GM19328 (cell line): ENCODE measurements at regions not wholly inside any gene's neighbourhood (a gene's known extent, or its start where the extent isn't known, plus 50 kb on each side); places are given as distances from the start of the nearest gene placed in this dataset.
"Not testable (repeated sequence)": the region's sequence is repeated elsewhere in the genome, so short reads cannot be mapped to it uniquely, and the experiment has no call there.

Source experiments
- ATAC-seq: cut with Tn5 transposase; IDR thresholded peaks from one replicate; pipeline ENCODE4 v1.9.1; 2021; ENCODE audit warnings: mild to moderate bottlenecking, moderate library complexity; ENCODE audit not compliant: unreplicated experiment

GRCh38 chr3:66629150-66629981 is 128.5 kb upstream of the LRIG1 start:
- ATAC-seq, result no peak

GRCh38 chr3:66629982-66630368 is 129.2 kb upstream of the LRIG1 start:
- ATAC-seq, result no peak

DNA sequence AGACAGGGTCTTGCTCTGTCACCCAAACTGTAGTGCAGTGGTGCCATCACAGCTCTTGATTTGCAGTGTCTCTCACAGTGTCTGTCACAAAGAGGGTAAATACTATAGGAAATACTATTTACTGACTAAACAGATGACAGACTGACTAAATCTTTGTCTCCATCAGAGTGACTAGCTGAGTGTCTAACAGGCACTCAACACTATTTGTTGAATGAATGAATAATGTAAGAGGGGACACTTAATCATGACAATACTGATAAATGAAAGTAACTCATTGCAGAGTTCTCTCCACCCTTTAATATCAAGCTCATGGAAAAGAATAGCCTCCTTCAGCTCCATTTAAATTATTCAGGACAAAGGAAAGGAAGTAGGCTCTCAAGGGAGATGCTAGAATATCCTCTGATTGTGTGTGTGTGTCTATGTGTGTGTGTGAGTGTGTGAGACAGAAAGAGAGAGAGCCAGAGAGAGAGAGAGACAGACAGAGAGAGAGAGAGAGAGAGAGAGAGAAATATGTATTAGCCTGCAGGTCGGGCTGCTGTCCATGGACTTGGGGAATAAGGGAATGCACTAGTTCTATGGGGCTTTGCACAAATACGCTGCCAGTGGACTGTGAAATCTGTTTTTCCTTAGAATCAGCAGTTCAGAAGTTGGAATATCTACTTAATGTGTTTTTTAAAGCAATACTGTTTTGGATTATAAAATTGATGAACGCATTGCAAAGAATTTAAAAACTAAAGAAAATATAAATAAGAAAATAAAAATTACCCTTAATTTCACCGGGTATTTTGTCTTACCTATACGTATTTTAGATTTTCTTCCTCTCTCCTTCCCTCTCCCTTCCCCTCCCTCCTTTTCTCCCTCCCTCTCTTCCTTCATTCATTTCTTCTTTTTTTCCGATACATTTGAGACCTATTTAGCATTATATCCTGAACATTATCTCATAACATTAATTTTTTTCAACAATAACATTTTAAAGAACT is 132.9 kb upstream of the LRIG1 start:
- no peak for ATAC-seq

- ATAC-seq, result no peak
Measured at GRCh38 chr3:66638717-66639116, 137.9 kb upstream of the LRIG1 start.

DNA sequence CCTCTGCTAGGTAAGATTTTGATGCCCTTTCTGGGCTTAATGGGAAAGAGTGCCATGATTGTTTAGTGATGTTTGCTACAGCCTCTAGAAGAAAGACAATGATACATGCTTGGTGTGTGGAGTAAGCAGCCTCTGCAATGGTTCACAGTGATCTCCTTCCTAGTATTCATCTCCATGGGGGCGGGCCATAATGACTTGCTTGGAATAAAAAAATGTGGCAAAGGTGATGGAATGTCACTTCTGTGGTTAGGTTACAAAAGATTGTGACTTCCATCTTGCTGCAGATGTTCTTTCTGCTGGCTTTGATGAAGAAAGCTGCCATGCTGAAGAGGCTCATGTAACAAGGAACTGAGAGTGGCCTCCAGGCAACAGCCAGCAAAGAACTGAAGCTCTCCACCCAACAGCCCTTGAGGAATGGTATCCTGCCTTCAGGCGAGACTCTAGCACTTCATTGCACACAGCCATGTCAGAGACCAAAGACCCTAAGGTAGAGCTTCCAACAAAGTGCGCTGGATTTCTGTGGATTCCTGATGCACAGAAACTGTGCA is 139.1 kb upstream of the LRIG1 start:
- ATAC-seq, result no peak

- ATAC-seq, result no peak
Measured at GRCh38 chr3:66642019-66642418, 141.2 kb upstream of the LRIG1 start.

GRCh38 chr3:66642484-66642883 is 141.7 kb upstream of the LRIG1 start:
- no peak for ATAC-seq

DNA sequence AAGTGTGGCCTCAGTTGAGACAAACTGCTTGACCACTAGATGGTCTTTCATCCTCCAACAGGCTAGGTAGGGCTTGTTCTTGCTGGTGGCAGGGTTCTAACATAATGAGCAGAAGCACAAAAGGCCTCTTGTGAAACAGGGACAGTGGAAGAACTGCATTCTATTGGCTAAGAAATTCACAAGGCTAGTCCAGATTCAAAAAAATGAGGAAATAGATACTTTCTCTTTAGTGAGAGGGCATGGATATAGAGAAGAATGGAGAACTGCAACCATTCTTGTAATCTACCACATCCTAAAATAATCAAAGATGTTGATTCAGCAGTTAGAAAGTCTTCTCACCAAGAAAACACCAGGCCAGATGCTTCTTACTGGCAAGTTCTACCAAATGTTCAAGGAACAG is 143.7 kb upstream of the LRIG1 start:
- no peak for ATAC-seq

DNA sequence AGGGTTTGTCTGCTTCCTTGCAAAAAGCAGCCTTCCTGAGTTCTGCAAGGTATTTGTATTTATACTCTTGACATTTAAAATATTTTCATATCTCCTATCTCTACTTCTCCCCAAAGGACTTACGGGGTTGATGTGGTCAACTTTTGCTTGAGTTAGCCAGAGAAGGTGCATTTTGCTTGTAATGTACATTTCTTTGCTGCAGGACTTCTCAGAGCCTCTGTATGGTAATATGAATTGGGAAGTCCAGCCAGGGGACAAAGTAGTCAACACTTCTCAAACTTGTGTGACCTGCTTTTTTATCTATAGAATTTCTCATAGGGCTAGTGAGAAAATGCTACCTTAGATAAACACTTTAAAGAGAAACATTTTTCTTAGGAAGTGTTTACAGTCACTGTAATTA is 148.2 kb upstream of the LRIG1 start:
- no peak for ATAC-seq

DNA sequence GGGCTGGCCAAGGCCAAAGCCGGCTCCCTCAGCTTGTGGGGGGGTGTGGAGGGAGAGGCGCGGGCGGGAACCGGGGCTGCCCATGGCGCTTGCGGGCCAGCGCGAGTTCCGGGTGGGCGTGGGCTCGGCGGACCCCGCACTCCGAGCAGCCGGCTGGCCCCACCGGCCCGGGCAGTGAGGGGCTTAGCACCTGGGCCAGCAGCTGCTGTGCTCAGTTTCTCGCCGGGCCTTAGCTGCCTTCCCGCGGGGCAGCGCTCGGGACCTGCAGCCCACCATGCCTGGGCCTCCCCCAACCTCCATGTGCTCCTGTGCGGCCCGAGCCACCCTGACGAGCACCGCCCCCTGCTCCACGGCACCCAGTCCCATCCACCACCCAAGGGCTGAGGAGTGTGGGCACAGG is 150.7 kb upstream of the LRIG1 start:
- ATAC-seq, result not testable (repeated sequence)

GRCh38 chr3:66652100-66652499 is 151.3 kb upstream of the LRIG1 start:
- not testable (repeated sequence) for ATAC-seq

GRCh38 chr3:66655044-66655443 is 154.2 kb upstream of the LRIG1 start:
- ATAC-seq, result no peak

- ATAC-seq, result no peak
Measured at GRCh38 chr3:66655671-66656070, 154.8 kb upstream of the LRIG1 start.

DNA sequence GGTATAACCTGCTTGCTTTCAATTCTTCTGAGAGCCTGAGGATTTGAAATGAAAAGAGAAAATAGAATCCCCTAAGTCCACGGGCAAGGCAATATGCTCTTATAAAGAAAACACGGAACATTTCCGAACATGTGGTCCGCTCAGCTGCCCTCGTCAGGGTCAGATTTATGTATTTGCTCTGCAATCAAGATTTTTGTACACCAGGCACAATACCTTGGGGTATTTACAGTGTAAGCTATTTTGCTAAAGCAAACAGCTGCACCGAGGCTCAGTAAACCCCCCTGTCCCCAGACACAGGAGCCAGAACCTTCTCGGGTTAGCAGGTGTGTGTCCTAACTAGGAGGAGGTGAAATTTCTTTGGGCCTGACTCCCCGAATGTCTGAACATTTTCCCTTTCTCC is 155.8 kb upstream of the LRIG1 start:
- no peak for ATAC-seq

DNA sequence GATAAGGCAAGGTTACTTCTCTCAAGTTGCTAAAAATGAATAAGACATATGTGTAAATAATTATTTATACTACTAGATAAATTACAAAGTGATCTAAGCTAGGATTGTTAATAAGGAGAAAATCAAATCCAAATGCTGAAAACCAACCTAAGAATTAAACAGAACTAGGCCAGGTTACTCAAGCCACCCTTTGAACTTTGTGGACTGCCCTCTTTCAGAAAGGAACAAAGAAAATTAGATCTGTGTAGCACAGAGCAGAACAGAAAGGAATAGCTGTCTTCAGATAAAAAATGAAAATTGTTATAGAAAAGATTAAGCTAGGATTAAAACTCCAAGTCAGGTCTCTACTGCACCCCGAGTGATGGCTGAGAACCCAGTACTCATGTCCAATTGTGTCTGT is 158.2 kb upstream of the LRIG1 start:
- ATAC-seq, result no peak

GRCh38 chr3:66661628-66662027 is 160.8 kb upstream of the LRIG1 start:
- ATAC-seq, result no peak

GRCh38 chr3:66662894-66663293 is 162.1 kb upstream of the LRIG1 start:
- no peak for ATAC-seq

GRCh38 chr3:66665021-66665695 is 164.3 kb upstream of the LRIG1 start:
- ATAC-seq, result no peak

DNA sequence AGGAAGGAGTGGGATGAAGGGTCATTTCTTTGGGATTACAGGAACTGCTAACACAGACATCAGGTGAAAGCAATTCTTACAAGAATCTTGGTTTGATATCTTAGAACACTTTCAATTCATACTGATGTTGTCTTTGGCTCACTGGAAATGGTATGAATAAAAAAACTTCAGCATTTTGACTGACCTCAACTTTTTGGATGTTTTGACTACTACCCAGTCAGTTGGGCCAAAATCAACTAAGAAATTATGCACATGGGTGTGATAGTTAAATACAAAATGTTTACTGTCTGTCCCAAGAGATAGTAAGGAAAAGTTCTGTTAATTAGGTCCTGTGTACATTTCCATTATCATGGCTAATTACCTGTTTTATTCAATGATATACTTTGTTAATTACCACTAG is 165.5 kb upstream of the LRIG1 start:
- no peak for ATAC-seq

GRCh38 chr3:66667263-66667662 is 166.4 kb upstream of the LRIG1 start:
- ATAC-seq, result no peak

- no peak for ATAC-seq
Measured at GRCh38 chr3:66671291-66671690, 170.5 kb upstream of the LRIG1 start.
